ENCODE measurements at regions not wholly inside any gene's neighbourhood (a gene's known extent, or its start where the extent isn't known, plus 50 kb on each side); places are given as distances from the start of the nearest gene placed in this dataset.

GRCh38 chr9:81118416-81118815 lies 570.9 kb downstream of the TLE1 start:
- Histone ChIP-seq H3K9me3 (ENCODE audit: insufficient read depth, low read depth, low read length) (no peaks in the 10 kb centered on the region; the same call in 1 of the 2 replicates), H3K9ac (ENCODE audit: low read depth, low read length, poor library complexity, severe bottlenecking) (no peak overlapping the region), H3K9me2 (replicated peaks; ENCODE audit: low read depth, low read length) (no peaks in the 10 kb centered on the region), H4K20me1 (ENCODE audit: insufficient read depth, low read length, poor library complexity, severe bottlenecking) (no peaks in the 10 kb centered on the region), H3K4me3 (ENCODE audit: low read length, poor library complexity, severe bottlenecking) (no peak overlapping the region), H3K4me2 (ENCODE audit: low read depth, low read length, poor library complexity, severe bottlenecking) (no peak overlapping the region), H3K79me2 (ENCODE audit: insufficient read depth, low read length) (no peaks in the 10 kb centered on the region), H3K27me3 (ENCODE audit: insufficient read depth, low read length, poor library complexity, severe bottlenecking) (no peaks in the 10 kb centered on the region), H3K36me3 (ENCODE audit: insufficient read depth, low read length) (no peaks in the 10 kb centered on the region; the same call in 1 of the 2 replicates), H2AFZ (ENCODE audit: low read length) (no peak overlapping the region), H3K4me1 (ENCODE audit: insufficient read depth, low read length, poor library complexity, severe bottlenecking) (peaks cover 34% of the 10 kb centered on the region), H3F3A (ENCODE audit: low read depth) (no peaks in the 10 kb centered on the region)
- TF ChIP-seq CTCF (conservative IDR thresholded peaks at IDR 0.05; ENCODE audit: low read length), result no peak
- no peak for TF ChIP-seq EZH2phosphoT487 (IDR thresholded peaks at IDR 0.05; ENCODE audit: borderline replicate concordance)

GRCh38 chr9:81116340-81117137 lies 572.8 kb downstream of the TLE1 start:
- no peaks in the 10 kb centered on the region for H4K20me1 ChIP-seq (ENCODE audit: insufficient read depth, low read length, poor library complexity, severe bottlenecking)
- H2AFZ ChIP-seq (ENCODE audit: low read length), result no peak overlapping the region
- no peak overlapping the region for H3K4me2 ChIP-seq (ENCODE audit: low read depth, low read length, poor library complexity, severe bottlenecking)
- no peaks in the 10 kb centered on the region; the same call in 1 of the 2 replicates for H3K9me3 ChIP-seq (ENCODE audit: insufficient read depth, low read depth, low read length)
- H3K79me2 ChIP-seq (ENCODE audit: insufficient read depth, low read length), result no peaks in the 10 kb centered on the region
- TF ChIP-seq EZH2phosphoT487 (IDR thresholded peaks at IDR 0.05; ENCODE audit: borderline replicate concordance) (no peak), CTCF (conservative IDR thresholded peaks at IDR 0.05; ENCODE audit: low read length) (peak; percentile 43)
- peaks cover 51% of the 10 kb centered on the region for H3K4me1 ChIP-seq (ENCODE audit: insufficient read depth, low read length, poor library complexity, severe bottlenecking)
- H3K9me2 ChIP-seq (replicated peaks; ENCODE audit: low read depth, low read length), result no peaks in the 10 kb centered on the region
- no peaks in the 10 kb centered on the region for H3K27me3 ChIP-seq (ENCODE audit: insufficient read depth, low read length, poor library complexity, severe bottlenecking)
- H3K4me3 ChIP-seq (ENCODE audit: low read length, poor library complexity, severe bottlenecking), result no peak overlapping the region
- no peak overlapping the region for H3K9ac ChIP-seq (ENCODE audit: low read depth, low read length, poor library complexity, severe bottlenecking)
- no peaks in the 10 kb centered on the region; the same call in 1 of the 2 replicates for H3K36me3 ChIP-seq (ENCODE audit: insufficient read depth, low read length)
- peaks cover 9% of the 10 kb centered on the region for H3F3A ChIP-seq (ENCODE audit: low read depth)

GRCh38 chr9:81113453-81114124 lies 575.8 kb downstream of the TLE1 start:
- Histone ChIP-seq H3K36me3 (ENCODE audit: insufficient read depth, low read length) (no peaks in the 10 kb centered on the region), H3K79me2 (ENCODE audit: insufficient read depth, low read length) (no peaks in the 10 kb centered on the region), H4K20me1 (ENCODE audit: insufficient read depth, low read length, poor library complexity, severe bottlenecking) (no peaks in the 10 kb centered on the region), H3K9me3 (ENCODE audit: insufficient read depth, low read depth, low read length) (no peaks in the 10 kb centered on the region), H3K4me1 (ENCODE audit: insufficient read depth, low read length, poor library complexity, severe bottlenecking) (peaks cover 52% of the 10 kb centered on the region), H3K4me2 (ENCODE audit: low read depth, low read length, poor library complexity, severe bottlenecking) (peak overlapping the region; percentile 77), H3F3A (ENCODE audit: low read depth) (peaks cover 9% of the 10 kb centered on the region), H3K4me3 (ENCODE audit: low read length, poor library complexity, severe bottlenecking) (peak overlapping the region; percentile 65), H3K9me2 (replicated peaks; ENCODE audit: low read depth, low read length) (no peaks in the 10 kb centered on the region), H3K27me3 (ENCODE audit: insufficient read depth, low read length, poor library complexity, severe bottlenecking) (no peaks in the 10 kb centered on the region), H3K9ac (ENCODE audit: low read depth, low read length, poor library complexity, severe bottlenecking) (peak overlapping the region; percentile 58), H2AFZ (ENCODE audit: low read length) (peak overlapping the region; percentile 39)
- no peak for TF ChIP-seq CTCF (conservative IDR thresholded peaks at IDR 0.05; ENCODE audit: low read length)
- no peak for TF ChIP-seq EZH2phosphoT487 (IDR thresholded peaks at IDR 0.05; ENCODE audit: borderline replicate concordance)

Data from Loucy (cell line).